HG03175 (cell line): ENCODE measurements at regions not wholly inside any gene's neighbourhood (a gene's known extent, or its start where the extent isn't known, plus 50 kb on each side); places are given as distances from the start of the nearest gene placed in this dataset.
"Not testable (repeated sequence)": the region's sequence is repeated elsewhere in the genome, so short reads cannot be mapped to it uniquely, and the experiment has no call there.

ENCODE experiments used
- ATAC-seq: cut with Tn5 transposase; IDR thresholded peaks from one replicate; pipeline ENCODE4 v1.9.1; 2021; ENCODE audit warnings: mild to moderate bottlenecking, moderate library complexity; ENCODE audit not compliant: unreplicated experiment

DNA sequence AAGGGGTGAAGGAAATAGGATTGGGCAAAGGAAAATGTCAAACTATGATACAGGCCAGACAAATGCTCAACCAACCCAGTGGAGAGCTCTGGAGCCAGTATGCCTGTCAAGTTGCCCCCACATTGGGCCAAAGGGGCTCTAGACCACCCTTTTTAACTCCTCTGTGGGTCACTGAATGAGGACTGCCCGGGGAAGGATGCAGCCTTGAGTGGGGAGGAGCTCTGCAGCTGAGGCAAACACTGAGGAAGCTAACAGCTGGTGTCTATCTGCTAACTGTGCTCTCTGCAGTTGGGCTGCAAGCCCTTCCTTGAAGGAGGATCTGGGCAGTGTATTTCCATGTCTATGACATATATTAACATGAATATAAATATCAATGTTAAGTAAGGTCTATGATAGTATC is 98.4 kb upstream of the PRSS16 start:
- no peak for ATAC-seq

DNA sequence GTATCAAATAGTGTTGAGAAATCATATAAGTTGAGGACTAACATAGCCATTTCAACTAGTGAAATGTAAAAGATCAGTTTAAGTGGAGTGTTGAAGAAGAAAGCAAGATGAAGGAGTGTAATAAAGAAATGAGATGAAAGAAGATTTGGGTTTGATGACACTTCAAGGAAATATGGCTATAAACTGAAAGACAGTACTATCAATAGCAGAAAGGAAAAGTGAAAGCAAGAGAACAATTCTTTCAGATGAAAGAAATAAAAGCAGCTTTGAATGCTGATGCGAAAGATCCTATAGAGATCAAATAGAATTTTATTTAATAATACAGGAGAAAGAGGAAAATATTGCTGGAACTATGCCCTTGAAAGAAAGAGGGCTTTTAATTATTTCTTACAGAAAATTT is 92.8 kb upstream of the PRSS16 start:
- no peak for ATAC-seq

DNA sequence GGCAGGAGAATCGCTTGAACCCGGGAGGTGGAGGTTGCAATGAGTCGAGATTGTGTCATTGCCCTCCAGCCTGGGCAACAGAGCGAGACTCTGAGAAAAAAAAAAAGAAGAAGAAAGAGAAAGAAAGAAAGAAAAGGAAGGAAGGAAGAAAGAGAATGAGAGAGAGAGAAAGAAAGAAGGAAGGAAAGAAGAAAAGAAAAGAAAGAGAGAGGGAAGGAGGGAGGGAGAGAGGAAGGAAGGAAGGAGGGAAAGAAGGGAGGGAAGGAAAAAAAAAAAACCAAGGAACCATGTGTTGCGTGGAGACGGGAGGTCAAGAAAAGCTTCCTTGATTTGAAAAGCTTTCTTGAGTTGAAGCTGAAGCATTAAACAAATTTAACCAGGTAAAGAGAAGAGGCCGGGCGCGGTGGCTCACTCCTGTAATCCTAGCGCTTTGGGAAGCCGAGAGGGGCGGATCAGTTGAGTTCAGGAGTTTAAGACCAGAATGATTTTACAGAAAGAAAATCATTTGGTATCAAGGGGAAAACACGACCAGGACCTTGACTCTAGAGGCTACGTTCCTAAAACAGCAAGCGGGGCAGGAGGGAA is 90.5 kb upstream of the PRSS16 start:
- no peak for ATAC-seq

DNA sequence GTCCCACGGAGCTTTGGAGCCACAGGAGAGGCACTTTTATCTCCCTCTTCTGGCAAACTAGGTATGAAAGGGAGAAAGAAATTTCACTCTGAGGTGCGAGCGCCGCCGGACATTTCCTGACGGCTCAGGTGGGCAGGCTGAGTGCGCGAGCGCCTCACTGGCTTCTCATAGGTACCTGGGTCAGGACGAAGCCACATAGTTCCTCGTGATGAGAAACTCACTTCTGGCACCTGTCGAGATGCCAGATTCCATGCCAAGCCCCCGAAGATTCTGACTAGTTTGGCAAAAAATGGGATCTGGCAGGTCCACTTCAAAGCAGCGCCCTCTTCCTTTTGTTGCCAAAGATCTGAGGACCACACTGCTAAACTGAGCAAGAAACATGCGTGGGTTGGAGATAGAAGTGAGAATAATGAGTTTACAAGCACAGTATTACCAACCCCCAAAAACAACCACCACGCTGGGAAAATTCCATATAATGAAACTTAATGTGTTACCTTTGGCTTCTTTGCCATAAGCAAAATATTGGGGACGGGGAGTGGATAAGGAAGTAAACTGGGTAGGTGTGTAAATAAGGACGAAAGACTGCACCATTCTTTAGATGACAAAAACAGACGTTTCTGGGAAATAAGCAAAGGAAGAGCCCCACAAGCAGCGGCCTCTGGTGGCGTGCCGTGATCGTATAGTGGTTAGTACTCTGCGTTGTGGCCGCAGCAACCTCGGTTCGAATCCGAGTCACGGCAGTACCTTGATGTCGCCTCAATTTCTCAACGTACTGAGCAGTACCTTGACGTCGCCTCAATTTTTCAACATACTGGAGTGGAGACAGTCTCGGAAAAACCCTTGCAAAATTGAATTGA is 89.8 kb upstream of the PRSS16 start:
- ATAC-seq, result peak; percentile 55

DNA sequence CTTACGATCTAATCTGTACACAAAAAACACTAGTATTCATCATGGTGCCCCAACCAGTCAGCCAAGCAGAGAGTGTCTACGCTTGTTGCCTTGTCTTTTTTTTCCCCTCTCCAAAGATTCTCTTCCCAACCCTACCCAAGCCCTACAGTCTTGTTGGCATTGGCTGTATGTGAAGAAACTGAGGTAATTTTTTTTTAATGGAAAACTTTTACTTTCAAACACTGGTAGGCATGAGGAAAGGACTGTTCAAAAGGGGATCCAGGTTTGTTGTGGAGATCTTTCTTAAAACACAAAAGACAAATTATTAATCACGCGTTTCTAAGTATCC is 89.2 kb upstream of the PRSS16 start:
- ATAC-seq, result no peak

DNA sequence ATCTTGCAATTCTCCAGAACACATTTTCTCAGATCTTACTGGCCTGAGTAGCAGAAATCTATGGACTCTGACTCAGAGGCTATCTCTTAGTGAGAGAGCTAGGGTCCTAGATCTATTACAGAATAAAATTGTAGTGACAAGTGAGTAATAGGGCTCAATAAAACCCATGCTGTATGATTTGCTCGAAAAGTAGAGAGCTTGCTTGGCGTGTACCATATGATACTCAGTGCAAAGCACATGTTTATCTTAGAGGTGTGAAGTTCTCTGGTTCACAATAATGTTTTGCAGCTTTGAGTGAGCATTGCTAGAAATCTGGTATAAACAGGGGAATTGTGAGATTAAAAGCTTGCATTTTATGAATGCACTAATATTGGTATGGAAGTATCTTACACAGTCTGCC is 87.8 kb upstream of the PRSS16 start:
- ATAC-seq, result no peak

DNA sequence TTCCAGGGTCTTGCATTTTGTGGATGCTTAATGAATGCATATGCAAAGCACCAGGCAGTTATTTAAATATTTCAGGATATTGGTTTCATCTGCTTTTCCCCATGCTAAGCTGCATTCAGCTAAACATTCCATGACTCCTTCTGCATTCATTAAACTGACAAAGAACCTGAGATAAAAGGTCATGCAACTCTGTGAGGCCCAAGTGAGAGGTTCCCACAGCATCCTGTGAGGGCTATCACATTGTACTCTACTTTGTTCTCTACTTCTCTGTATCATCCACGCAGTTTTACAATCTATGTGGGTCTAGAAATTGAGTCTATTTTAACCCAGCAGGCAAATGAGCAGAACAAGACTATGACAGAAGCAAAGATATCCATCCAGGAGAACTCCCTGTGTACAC is 86.4 kb upstream of the PRSS16 start:
- no peak for ATAC-seq

DNA sequence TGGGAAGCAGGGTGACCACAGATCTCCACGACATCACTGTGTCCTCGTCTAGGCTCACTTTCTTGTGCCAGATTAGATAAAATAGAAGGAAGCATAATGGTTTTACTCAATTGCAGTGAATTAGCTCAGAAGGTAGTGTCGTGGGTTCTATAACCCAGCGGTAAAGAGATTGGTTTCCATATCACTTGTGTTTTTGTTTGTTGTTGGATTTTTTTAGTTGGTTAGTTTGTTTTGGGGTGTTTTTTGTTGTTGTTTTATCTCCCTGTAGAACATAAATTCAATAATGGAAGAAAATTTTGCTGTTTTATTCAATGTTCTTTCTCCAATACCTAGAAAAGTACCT is 85.9 kb upstream of the PRSS16 start:
- ATAC-seq, result no peak

DNA sequence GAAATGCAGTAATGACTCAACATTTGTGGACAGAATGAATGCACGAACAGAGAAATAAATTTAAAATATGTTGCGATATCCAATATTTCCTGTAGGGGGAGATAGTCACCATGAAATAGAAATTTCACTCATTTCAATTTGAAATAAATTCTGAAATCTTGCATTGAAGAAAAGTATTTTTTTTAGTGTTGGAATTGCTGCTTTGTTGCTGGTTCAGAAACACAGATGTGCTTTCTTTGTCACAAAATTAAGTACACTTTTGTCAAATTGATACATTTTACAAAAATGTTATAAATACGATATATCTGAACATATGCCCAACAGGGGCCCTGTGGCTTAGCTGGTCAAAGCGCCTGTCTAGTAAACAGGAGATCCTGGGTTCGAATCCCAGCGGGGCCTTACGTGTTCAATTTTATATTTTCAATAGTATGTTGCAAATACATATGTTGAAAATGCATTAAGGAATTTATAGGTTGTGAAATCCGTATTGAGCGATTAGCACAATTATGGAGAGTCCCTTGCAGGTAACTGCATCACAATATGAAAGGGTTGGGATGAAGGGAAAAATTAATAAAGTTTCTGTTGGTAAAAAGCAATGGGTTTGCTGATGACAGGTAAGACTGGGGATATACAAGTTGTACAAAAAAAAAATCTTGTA is 85.4 kb upstream of the PRSS16 start:
- no peak for ATAC-seq

DNA sequence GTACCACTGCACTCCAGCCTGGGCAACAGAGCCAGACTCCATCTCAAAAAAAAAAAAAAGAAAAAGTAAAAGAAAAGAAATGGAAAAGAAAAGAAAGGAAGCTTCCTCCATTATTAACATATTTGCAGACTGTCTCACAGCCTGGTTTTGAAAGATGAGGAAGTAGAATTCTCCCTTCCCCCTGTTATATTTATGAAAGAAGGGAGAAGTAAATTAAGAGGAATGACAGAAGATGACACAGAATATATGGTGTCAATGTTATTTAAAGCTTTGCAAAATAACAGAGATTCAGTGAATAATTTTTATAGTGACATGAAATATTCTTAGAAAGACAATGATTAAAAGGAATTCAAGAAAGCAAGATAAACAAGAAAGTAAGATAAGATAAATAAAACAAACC is 83.7 kb upstream of the PRSS16 start:
- ATAC-seq, result no peak

DNA sequence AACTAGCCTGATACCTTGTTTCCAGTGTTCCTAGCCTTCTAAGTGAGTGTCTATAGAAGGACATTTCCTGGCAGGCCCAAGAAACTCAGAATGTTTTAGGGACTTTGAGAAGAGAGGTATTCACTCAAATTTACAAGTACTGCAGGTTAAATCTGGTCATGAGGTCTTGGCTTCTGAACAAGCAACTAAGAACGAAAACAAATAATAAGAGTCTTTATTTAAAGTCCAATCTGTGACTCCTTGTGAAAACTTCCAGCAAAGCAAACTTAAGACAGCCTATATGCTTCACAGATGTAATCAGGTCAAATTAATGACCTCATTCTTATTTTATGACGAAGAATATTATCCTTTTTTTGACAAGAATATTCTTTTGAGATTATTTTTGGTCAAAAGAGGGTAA is 79.4 kb upstream of the PRSS16 start:
- ATAC-seq, result no peak

DNA sequence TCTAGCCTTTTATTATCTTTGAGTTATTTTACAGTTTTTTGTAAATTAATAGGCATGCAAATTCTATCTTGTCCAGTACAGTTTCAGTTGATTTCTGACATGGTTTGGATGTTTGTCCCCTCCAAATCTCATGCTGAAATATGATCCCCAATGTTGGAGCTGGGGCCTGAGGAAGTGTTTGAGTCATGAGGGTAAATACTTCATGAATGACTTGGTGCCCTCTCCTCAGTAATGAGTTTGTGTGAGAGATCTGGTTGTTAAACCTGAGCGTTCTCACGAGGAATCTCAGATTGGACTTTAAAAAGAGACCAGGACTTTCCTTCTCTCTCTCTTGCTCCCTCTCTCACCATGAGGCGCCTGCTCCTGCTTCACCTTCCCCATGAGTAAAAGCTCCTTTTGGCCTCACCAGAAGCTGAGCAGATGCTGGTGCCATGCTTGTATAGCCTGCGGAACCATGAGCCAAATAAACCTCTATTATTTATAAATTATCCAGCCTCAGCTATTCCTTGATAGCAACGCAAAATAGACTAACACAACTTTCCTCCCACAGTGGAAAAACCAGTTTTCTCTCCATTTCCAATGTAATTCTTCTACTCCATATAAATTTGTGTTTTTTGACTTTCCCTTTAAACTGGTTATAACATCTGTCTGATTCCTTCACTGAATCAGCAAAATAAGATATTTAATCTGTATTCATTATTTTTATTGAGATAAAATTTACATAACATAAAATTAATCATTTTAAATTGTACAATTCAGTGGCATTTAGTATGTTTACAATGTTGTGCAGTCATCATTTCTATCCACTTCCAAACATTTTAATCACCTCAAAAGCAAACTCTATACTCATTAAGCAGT is 78.7 kb upstream of the PRSS16 start:
- ATAC-seq, result no peak

DNA sequence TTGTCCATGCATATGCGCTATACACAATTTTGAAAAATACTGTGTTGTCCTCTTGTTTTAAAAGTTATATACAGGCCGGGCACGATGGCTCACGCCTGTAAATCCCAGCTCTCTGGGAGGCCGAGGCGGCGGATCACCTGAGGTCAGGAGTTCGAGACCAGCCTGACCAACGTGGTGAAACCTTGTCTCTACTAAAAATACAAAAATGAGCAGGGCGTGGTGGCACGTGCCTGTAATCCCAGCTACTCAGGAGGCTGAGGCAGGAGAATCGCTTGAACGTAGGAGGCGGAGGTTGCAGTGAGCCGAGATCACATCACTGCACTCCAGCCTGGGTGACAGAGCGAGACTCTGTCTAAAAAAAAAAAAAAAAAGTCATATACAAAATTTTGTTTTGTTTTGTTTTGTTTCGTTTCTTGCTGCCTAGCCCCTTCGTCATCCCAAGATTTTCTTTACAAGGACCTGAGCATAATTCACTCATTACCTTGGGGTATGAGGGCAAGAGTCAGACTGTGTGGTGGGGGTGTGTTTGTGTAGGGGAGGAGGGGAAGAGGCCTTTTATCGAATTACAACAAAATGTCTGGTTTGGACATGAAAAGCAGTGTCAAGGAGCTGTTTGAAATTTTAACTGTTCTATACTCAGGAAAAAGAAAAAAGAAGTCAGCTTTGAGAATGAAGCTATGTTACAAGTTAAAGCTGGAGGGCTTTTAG is 74.8 kb upstream of the PRSS16 start:
- ATAC-seq, result not testable (repeated sequence)

DNA sequence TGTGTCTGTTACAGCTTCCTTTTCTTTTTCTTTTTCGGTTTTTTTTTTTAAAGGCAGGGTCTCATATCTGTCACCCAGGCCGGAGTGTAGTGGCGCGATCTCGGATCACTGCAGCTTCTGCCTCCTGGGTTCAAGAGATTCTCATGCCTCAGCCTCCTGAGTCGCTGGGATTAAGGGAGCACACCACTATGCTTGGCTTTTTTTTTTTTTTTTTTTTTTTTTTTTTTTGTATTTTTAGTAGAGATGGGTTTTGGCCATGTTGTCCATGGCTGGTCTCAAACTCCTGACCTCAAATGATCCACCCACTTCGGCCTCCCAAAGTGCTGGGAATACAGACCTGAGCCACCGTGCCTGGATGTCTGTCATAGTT is 74.3 kb upstream of the PRSS16 start:
- ATAC-seq, result not testable (repeated sequence)

DNA sequence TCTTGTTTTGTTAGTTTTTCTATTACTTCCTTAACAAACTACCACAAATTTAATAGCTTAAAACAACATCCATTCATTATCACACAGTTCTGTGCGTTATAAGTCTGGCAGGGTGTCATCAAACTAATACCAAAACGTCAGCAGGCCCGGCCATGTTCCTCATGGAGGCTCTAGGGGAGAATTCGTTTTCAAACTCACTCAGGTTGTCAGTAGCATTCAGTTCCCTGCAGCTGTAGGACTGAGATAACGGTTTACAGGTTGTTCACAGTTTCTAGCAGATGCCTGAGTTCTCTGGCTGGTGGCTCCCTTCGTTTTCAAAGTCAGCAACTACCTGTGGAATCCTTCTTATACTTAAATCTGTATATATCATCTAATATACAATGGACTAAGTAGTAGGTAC is 72.5 kb upstream of the PRSS16 start:
- no peak for ATAC-seq

DNA sequence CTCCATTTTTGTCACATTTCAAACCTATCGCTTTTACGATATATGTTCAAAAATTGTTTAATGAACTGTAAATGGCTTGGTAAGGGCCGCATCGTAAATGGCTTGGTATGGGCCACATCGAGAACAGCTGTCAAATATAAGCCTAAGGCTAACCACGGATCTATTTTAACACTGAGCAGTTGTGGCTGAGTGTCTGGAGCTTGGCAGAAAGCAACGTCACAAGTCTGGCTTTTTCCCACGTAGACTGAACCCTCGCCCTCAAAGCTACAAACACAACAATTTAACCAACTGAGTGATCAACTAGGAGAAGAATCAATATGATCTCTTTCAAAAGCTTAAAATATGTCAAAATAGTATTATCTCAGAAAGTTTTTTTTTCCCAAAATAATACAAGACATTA is 71.4 kb upstream of the PRSS16 start:
- no peak for ATAC-seq

DNA sequence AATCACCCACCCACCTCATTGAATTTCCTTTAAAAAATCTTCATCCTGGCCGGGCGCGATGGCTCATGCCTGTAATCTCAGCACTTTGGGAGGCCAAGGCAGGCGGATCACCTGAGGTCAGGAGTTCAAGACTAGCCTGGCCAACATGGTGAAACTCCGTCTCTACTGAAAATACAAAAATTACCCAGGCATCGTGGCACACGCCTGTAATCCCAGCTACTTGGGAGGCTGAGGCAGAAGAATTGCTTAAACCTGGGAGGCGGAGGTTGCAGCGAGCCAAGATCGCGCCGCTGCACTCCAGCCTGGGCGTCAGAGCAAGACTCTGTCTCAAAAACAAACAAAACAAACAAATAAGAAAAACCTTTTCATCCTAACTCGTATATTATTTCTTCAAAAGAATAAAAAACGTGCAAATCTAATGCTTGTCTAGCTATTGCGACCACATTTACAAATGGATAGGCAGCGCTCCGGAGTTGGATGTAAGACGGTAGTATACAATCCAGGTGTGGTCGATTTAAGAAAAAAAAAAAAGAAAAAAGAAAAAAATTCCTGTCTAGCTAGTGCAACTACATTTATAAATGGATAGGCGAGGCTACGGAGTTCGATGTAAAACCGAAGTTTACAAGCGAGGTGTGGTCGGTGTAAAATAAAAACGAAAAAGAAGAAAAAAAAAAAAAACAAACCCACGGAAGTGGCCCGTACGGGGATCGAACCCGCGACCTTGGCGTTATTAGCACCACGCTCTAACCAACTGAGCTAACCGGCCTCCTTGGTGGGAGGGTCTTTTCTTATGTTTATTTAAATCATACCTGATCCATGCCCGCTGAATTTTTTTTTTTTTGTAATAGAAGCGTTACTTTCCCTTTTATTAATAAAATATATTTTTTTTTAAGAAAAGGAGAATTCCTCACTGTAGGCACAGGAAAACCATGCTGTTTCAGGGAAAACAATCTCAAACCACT is 70.7 kb upstream of the PRSS16 start:
- ATAC-seq, result no peak

DNA sequence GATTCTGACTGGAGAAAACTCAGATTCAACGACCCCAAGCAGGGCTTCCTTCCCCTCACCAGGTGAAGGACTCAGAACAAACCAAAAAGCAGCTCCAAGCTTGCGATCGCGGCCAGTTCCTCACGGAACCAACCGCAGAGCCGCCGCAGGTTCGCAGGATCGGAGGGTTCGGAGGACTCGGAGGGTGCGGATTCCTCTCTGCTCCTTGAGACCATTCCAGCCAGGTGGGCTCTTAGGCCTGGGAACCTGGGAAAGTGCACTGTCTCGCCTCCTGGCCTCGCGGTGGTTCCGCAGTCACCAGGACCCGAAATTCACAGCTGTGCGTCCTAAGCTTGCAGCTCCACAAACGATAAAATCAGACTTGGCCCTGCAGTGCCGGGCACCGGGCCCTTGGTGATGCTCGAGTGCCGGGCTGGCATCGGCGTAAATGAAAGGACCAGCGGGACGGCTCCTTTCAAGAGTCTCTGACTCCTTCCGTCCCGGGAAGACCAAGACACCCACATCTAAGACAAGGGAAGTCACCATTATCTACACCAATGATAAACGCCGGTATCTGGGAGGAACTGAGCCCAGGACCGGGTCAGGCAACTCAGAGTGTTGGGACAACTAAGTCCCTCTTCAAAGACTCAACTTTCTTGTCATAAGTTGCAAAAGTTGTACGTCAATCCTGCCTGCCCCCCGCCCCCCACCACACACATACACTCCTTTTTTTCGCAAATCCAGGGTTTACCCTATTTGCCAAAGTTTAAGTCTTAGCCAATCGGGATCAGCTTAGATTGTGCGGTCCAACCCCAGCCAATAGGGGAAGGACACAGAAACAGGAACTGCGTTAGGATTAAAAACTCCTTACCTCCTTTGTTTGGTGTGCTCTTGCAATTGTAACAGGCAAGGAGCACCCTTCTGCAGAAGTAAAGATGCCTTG is 69.8 kb upstream of the PRSS16 start:
- ATAC-seq, result peak; percentile 76

DNA sequence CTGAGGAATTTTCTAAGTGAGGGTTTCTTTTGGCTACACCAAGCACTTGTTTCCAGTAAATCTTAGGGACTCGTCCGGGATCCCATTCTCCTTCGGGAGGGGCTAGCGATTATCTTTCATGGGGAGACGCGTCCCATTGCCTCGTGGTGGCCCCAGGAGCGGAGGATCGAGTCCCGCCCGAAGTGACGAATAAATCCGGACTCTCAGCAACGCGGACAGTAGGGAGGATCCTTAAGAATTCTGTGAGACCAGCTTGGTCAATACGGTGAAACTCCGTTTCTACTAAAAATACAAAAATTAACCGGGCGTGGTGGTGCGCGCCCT is 69.1 kb upstream of the PRSS16 start:
- ATAC-seq, result no peak
